Panc1 (cell line): ENCODE measurements at regions not wholly inside any gene's neighbourhood (a gene's known extent, or its start where the extent isn't known, plus 50 kb on each side); places are given as distances from the start of the nearest gene placed in this dataset.

Experiments used
- ATAC-seq: fragments of 200-7000 bp; cut with Tn5 transposase; 2 replicates; pipeline ENCODE4 v1.9.1; 2020; ENCODE audit warnings: mild to moderate bottlenecking, moderate library complexity
- BruUV-seq: library from RNA; stranded (reverse); fragments of 400-500 nt; replicated peaks from 2 replicates; lab custom pipeline; 2021; lab: Mats Ljungman, UMichigan
- CTCF ChIA-PET: fragments of 300-600 bp; sonication (Branson Sonifier 250); formaldehyde crosslinking; loops from one replicate; lab custom pipeline; 2022; ENCODE audit warnings: antibody characterized with exemption; lab: Charles Lee
- POLR2A ChIA-PET: fragments of 300-600 bp; sonication (Branson Sonifier 250); formaldehyde crosslinking; loops from one replicate; lab custom pipeline; 2022; ENCODE audit warnings: antibody characterized with exemption; lab: Charles Lee
- DNase-seq: peaks from one replicate; pipeline ENCODE4 v3.0.0-alpha.2; 2010; ENCODE audit warnings: low read depth, low spot score
- H3K27ac ChIP-seq: 2 replicates; pipeline ENCODE4 v1.5.1; 2011; ENCODE audit warnings: mild to moderate bottlenecking, low read length, inconsistent platforms
- H3K27me3 ChIP-seq: fragments of 200-500 bp; sonication (Bioruptor generic); 2 replicates; pipeline ENCODE4 v1.6.0; 2014; ENCODE audit warnings: low read length, inconsistent platforms; ENCODE audit not compliant: control insufficient read depth, insufficient read depth
- H3K36me3 ChIP-seq: fragments of 200-500 bp; sonication (Bioruptor generic); 2 replicates; pipeline ENCODE4 v1.5.1; 2014; ENCODE audit warnings: inconsistent platforms, mild to moderate bottlenecking, low read length, moderate library complexity; ENCODE audit not compliant: control insufficient read depth, insufficient read depth
- H3K4me1 ChIP-seq: 2 replicates; pipeline ENCODE4 v1.5.1; 2011; ENCODE audit warnings: inconsistent platforms, mild to moderate bottlenecking, low read length, moderate library complexity; ENCODE audit not compliant: control insufficient read depth, insufficient read depth
- H3K4me3 ChIP-seq, 2 experiments: 2 replicates each; pipeline ENCODE4 v1.5.1; 2011 to 2012; ENCODE audit warnings: low read depth in 2 of 2, low read length in 2 of 2, mild to moderate bottlenecking in 2 of 2, inconsistent platforms in 1 of 2, moderate library complexity in 1 of 2
- H3K9me3 ChIP-seq: fragments of 200-500 bp; sonication (Bioruptor generic); 2 replicates; pipeline ENCODE4 v1.5.1; 2014; ENCODE audit warnings: low read depth, mild to moderate bottlenecking, inconsistent platforms, low read length, moderate library complexity; ENCODE audit not compliant: control insufficient read depth, insufficient read depth
- POLR2AphosphoS5 ChIP-seq: IDR thresholded peaks from 2 replicates; pipeline ENCODE4 v1.6.1; 2012; ENCODE audit warnings: mild to moderate bottlenecking, low read depth, low read length, moderate library complexity
- REST ChIP-seq, 2 experiments: IDR thresholded peaks; 2 replicates each; pipeline ENCODE4 v1.6.1; 2011 to 2012; ENCODE audit warnings: low read depth in 2 of 2, control low read depth in 1 of 2, low read length in 1 of 2, mild to moderate bottlenecking in 1 of 2, moderate library complexity in 1 of 2; ENCODE audit not compliant: insufficient read depth in 1 of 2
- SIN3A ChIP-seq: IDR thresholded peaks from 2 replicates; pipeline ENCODE4 v1.6.1; 2012; ENCODE audit warnings: low read depth, mild to moderate bottlenecking, low read length, moderate library complexity, borderline replicate concordance; ENCODE audit not compliant: insufficient read depth
- TCF7L2 ChIP-seq: IDR thresholded peaks from 2 replicates; pipeline ENCODE4 v1.6.1; 2011; ENCODE audit warnings: mild to moderate bottlenecking, low read depth, low read length, inconsistent platforms
- in situ Hi-C: cut with HindIII; loops from 2 replicates; pipeline ENCODE4 v1.10.0; 2016; ENCODE audit warnings: low sequenced_read_pairs, low pct_unique_long_range_greater_than_20kb
- intact Hi-C: fragments of 100-400 bp; cut with micrococcal nuclease; formaldehyde crosslinking; loops from one replicate; pipeline ENCODE4 v1.10.0; 2022; ENCODE audit not compliant: unreplicated experiment
- TF ChIP-seq, protein P1 (sequence below): fragments of 450-650 bp; IDR thresholded peaks from 2 replicates; pipeline ENCODE4 v1.5.1; 2017; ENCODE audit warnings: mild to moderate bottlenecking

DNA sequence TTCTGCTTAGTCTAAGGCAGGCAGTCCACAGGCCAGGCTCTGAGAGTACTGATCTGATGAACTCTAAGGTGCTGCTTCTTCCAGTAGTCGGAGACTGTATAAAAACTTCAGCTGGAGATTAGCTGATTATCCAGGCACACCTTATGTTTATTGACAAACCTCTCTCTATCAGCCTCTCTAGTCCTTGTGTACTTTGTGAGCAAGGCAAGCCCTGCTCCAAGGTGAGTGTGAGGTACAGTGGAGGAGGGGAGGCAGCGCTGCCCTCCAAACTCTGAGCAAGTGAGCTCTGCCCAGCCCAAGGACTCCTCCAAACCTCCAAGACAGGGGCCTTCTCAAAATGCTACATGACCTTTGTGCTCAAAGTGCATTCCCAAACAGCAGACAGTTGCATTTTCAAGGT, 95.9 kb upstream of the CDKN3 start:
- ChIA-PET CTCF (no interaction called here), POLR2A (no interaction called here)
- ATAC-seq (no peak), DNase-seq (no peak)
- no peak for TF ChIP-seq POLR2AphosphoS5
- TF ChIP-seq TCF7L2 = no peak
- TF ChIP-seq REST (IDR thresholded peaks at IDR 0.05; ENCODE audit: insufficient read depth in 1 of 2, low read depth in 2 of 2, low read length in 1 of 2) = no peak
- TF ChIP-seq, protein P1, sequence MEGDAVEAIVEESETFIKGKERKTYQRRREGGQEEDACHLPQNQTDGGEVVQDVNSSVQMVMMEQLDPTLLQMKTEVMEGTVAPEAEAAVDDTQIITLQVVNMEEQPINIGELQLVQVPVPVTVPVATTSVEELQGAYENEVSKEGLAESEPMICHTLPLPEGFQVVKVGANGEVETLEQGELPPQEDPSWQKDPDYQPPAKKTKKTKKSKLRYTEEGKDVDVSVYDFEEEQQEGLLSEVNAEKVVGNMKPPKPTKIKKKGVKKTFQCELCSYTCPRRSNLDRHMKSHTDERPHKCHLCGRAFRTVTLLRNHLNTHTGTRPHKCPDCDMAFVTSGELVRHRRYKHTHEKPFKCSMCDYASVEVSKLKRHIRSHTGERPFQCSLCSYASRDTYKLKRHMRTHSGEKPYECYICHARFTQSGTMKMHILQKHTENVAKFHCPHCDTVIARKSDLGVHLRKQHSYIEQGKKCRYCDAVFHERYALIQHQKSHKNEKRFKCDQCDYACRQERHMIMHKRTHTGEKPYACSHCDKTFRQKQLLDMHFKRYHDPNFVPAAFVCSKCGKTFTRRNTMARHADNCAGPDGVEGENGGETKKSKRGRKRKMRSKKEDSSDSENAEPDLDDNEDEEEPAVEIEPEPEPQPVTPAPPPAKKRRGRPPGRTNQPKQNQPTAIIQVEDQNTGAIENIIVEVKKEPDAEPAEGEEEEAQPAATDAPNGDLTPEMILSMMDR = no peak
- TF ChIP-seq SIN3A = no peak
- H3K27ac ChIP-seq = no peak overlapping the region
- no peaks in the 10 kb centered on the region for H3K4me1 ChIP-seq
- no peak overlapping the region for H3K4me3 ChIP-seq
- in situ Hi-C loops = no loop called here
- H3K36me3 ChIP-seq = no peaks in the 10 kb centered on the region
- no peaks in the 10 kb centered on the region; the same call in 1 of the 2 replicates for H3K27me3 ChIP-seq
- intact Hi-C loops = no loop called here
- no TSS peak for BruUV-seq
- no peaks in the 10 kb centered on the region for H3K9me3 ChIP-seq

DNA sequence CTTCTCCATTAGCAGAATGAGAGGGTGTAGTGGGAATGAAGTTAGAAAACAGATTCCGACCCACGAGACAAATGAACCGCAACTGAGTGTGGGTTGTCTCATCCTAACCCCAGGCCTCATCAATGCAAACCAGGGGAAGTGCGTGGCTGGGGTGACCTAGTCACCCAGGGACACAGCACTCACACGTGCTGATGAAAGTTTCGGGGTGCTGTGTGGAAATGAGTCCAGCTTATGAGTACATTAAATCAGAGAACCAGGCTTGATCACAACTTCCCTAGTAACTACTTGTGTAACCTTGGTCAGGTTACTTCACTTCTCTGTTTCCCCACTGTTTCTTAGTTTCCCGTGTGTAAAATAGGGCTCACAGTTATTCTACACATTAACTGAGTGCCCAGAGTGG, 95.4 kb upstream of the CDKN3 start:
- TF ChIP-seq SIN3A = no peak
- TF ChIP-seq REST (IDR thresholded peaks at IDR 0.05; ENCODE audit: insufficient read depth in 1 of 2, low read depth in 2 of 2, low read length in 1 of 2) = no peak
- no peak for TF ChIP-seq TCF7L2
- TF ChIP-seq, protein P1 = no peak
- no peak for TF ChIP-seq POLR2AphosphoS5
- intact Hi-C loops (no loop called here), in situ Hi-C loops (no loop called here)
- DNase-seq = no peak
- Histone ChIP-seq H3K36me3 (no peaks in the 10 kb centered on the region), H3K4me1 (no peaks in the 10 kb centered on the region), H3K4me3 (no peak overlapping the region), H3K27ac (no peak overlapping the region), H3K27me3 (no peaks in the 10 kb centered on the region; the same call in 1 of the 2 replicates), H3K9me3 (no peaks in the 10 kb centered on the region)
- CTCF ChIA-PET = no interaction called here
- POLR2A ChIA-PET = no interaction called here
- no TSS peak for BruUV-seq
- no peak for ATAC-seq
